IMR-90 (cell line): ENCODE measurements at regions not wholly inside any gene's neighbourhood (a gene's known extent, or its start where the extent isn't known, plus 50 kb on each side); places are given as distances from the start of the nearest gene placed in this dataset.

ENCODE experiments used
- ATAC-seq: fragments of 200-7000 bp; cut with Tn5 transposase; 2 replicates; pipeline ENCODE4 v1.9.1; 2020; ENCODE audit warnings: low read depth, mild to moderate bottlenecking, moderate library complexity
- BruUV-seq: library from RNA; stranded (reverse); fragments of 400-500 nt; replicated peaks from 2 replicates; lab custom pipeline; 2021; lab: Mats Ljungman, UMichigan
- CTCF ChIA-PET: fragments of 300-600 bp; formaldehyde crosslinking; extraction: SDS; loops from one replicate; lab custom pipeline; 2021; ENCODE audit warnings: antibody characterized with exemption; lab: Yijun Ruan, JAX
- POLR2A ChIA-PET: fragments of 300-600 bp; sonication (Branson Sonifier 250); formaldehyde crosslinking; loops from one replicate; lab custom pipeline; 2022; ENCODE audit warnings: antibody characterized with exemption; ENCODE audit not compliant: unreplicated experiment; lab: Charles Lee
- DNase-seq: peaks from one replicate; pipeline ENCODE4 v3.0.0; 2013
- H2AFZ ChIP-seq: replicated peaks from 2 replicates; pipeline ENCODE3; 2013; ENCODE audit warnings: low read length, mild to moderate bottlenecking; ENCODE audit not compliant: poor library complexity
- H2AK5ac ChIP-seq: 2 replicates; pipeline ENCODE4 v1.6.1; 2013; ENCODE audit warnings: low read depth, low read length, inconsistent platforms
- H2AK9ac ChIP-seq: replicated peaks from 2 replicates; pipeline ENCODE3; 2013; ENCODE audit warnings: mild to moderate bottlenecking, low read depth, low read length, moderate library complexity; ENCODE audit not compliant: poor library complexity
- H2BK120ac ChIP-seq: 2 replicates; pipeline ENCODE4 v1.6.1; 2013; ENCODE audit warnings: low read depth, low read length, inconsistent platforms
- H2BK15ac ChIP-seq: 3 replicates; pipeline ENCODE4 v1.6.1; 2013; ENCODE audit warnings: low read depth, low read length, inconsistent platforms
- H2BK20ac ChIP-seq: 2 replicates; pipeline ENCODE4 v1.6.1; 2013; ENCODE audit warnings: low read depth, mild to moderate bottlenecking, inconsistent platforms, low read length, moderate library complexity
- H2BK5ac ChIP-seq: 2 replicates; pipeline ENCODE4 v1.6.1; 2013; ENCODE audit warnings: mild to moderate bottlenecking, low read depth, low read length, inconsistent platforms; ENCODE audit not compliant: poor library complexity, severe bottlenecking
- H3K14ac ChIP-seq: replicated peaks from 2 replicates; pipeline ENCODE4 v1.6.1; 2013; ENCODE audit warnings: low read depth, low read length, inconsistent platforms
- H3K18ac ChIP-seq: 2 replicates; pipeline ENCODE4 v1.6.1; 2013; ENCODE audit warnings: low read depth, low read length, control low read depth
- H3K23ac ChIP-seq: 2 replicates; pipeline ENCODE4 v1.6.1; 2013; ENCODE audit warnings: low read depth, low read length, inconsistent platforms
- H3K27ac ChIP-seq: 2 replicates; pipeline ENCODE4 v1.5.1; 2013; ENCODE audit warnings: mild to moderate bottlenecking, control low read depth, low read length; ENCODE audit not compliant: insufficient read depth
- H3K27me3 ChIP-seq: 2 replicates; pipeline ENCODE4 v1.6.1; 2013; ENCODE audit warnings: low read length; ENCODE audit not compliant: control insufficient read depth, insufficient read depth
- H3K36me3 ChIP-seq: 2 replicates; pipeline ENCODE4 v1.6.1; 2013; ENCODE audit warnings: low read length, mixed read lengths; ENCODE audit not compliant: control insufficient read depth, insufficient read depth
- H3K4ac ChIP-seq: 2 replicates; pipeline ENCODE4 v1.6.1; 2013; ENCODE audit warnings: low read depth, low read length, inconsistent platforms
- H3K4me1 ChIP-seq: 2 replicates; pipeline ENCODE4 v1.6.1; 2013; ENCODE audit warnings: low read length, mixed read lengths; ENCODE audit not compliant: control insufficient read depth, insufficient read depth
- H3K4me2 ChIP-seq: 2 replicates; pipeline ENCODE4 v1.6.1; 2013; ENCODE audit warnings: low read depth, mild to moderate bottlenecking, control low read depth, low read length, moderate library complexity
- H3K4me3 ChIP-seq: 2 replicates; pipeline ENCODE4 v1.5.1; 2013; ENCODE audit warnings: low read depth, mild to moderate bottlenecking, control low read depth, low read length, moderate library complexity; ENCODE audit not compliant: insufficient read depth
- H3K56ac ChIP-seq: 2 replicates; pipeline ENCODE4 v1.6.1; 2013; ENCODE audit warnings: low read length, inconsistent platforms; ENCODE audit not compliant: insufficient read depth; ENCODE audit errors: extremely low read depth
- H3K79me1 ChIP-seq, 2 experiments: 2 replicates each; pipeline ENCODE4 v1.6.1; 2013; ENCODE audit warnings: low read length in 2 of 2, inconsistent platforms in 1 of 2, low read depth in 1 of 2
- H3K9ac ChIP-seq: 2 replicates; pipeline ENCODE4 v1.6.1; 2013; ENCODE audit warnings: low read depth, low read length, control low read depth
- H3K9me1 ChIP-seq: 2 replicates; pipeline ENCODE4 v1.6.1; 2013; ENCODE audit warnings: low read length, inconsistent platforms; ENCODE audit not compliant: insufficient read depth
- H3K9me3 ChIP-seq: 2 replicates; pipeline ENCODE4 v1.6.1; 2013; ENCODE audit warnings: low read length; ENCODE audit not compliant: control insufficient read depth, insufficient read depth
- H4K20me1 ChIP-seq: 2 replicates; pipeline ENCODE4 v1.6.1; 2013; ENCODE audit warnings: low read length, inconsistent platforms; ENCODE audit not compliant: insufficient read depth
- H4K5ac ChIP-seq: 2 replicates; pipeline ENCODE4 v1.6.1; 2013; ENCODE audit warnings: mild to moderate bottlenecking, low read depth, low read length, control low read depth
- H4K8ac ChIP-seq, 2 experiments: 2 replicates each; pipeline ENCODE4 v1.6.1; 2013; ENCODE audit warnings: low read depth in 2 of 2, low read length in 2 of 2, control low read depth in 1 of 2, inconsistent platforms in 1 of 2
- H4K91ac ChIP-seq: 2 replicates; pipeline ENCODE4 v1.6.1; 2013; ENCODE audit warnings: low read depth, low read length, inconsistent platforms; ENCODE audit not compliant: insufficient read depth
- BHLHE40 ChIP-seq: fragments of 150-350 bp; IDR thresholded peaks from 2 replicates; pipeline ENCODE4 v1.6.1; 2016; ENCODE audit warnings: mild to moderate bottlenecking, low read depth, low read length
- CHD1 ChIP-seq: IDR thresholded peaks from 2 replicates; pipeline ENCODE4 v1.6.1; 2012; ENCODE audit warnings: low read depth, low read length, improper control_type of control experiment
- NFE2L2 ChIP-seq: fragments of 150-350 bp; IDR thresholded peaks from 2 replicates; pipeline ENCODE4 v1.6.1; 2016; ENCODE audit warnings: low read depth, mild to moderate bottlenecking, low read length
- POLR2A ChIP-seq: IDR thresholded peaks from 2 replicates; pipeline ENCODE4 v1.6.1; 2012; ENCODE audit warnings: mild to moderate bottlenecking, low read depth, low read length
- SMC3 ChIP-seq: fragments of 150-350 bp; IDR thresholded peaks from 2 replicates; pipeline ENCODE4 v1.6.1; 2016; ENCODE audit warnings: low read depth, mild to moderate bottlenecking, antibody characterized with exemption, low read length, moderate library complexity
- WGBS, 2 experiments: methylation state at CpG; one replicate each; pipeline versions ENCODE4 v1.1.5 to v1.1.7; 2013; ENCODE audit warnings: missing lambda C conversion rate in 2 of 2; ENCODE audit not compliant: insufficient read length in 1 of 2; ENCODE audit errors: extremely low coverage in 2 of 2; 5-methylcytosine and 5-hydroxymethylcytosine counted together
- dilution Hi-C: fragments of 300-500 bp; cut with HindIII; formaldehyde crosslinking; loops from one replicate; pipeline ENCODE4 v1.14.3; 2018; ENCODE audit warnings: low sequenced_read_pairs; ENCODE audit not compliant: unreplicated experiment
- in situ Hi-C: fragments of 300-500 bp; cut with MboI; formaldehyde crosslinking; loops from 3 replicates; pipeline ENCODE4 v1.14.3; 2019; ENCODE audit warnings: low sequenced_read_pairs, inconsistent platforms, mixed read lengths
- intact Hi-C: fragments of 100-400 bp; cut with micrococcal nuclease; formaldehyde crosslinking; loops from 2 replicates; pipeline ENCODE4 v1.10.0; 2022

- no peak overlapping the region for H3K18ac ChIP-seq
- no peak overlapping the region for H2AFZ ChIP-seq
- no peaks in the 10 kb centered on the region for H4K20me1 ChIP-seq
- in situ Hi-C loops (no loop called here), intact Hi-C loops (no loop called here), dilution Hi-C loops (no loop called here)
- ATAC-seq, result no peak
- H3K14ac ChIP-seq, result no peak overlapping the region
- H2BK20ac ChIP-seq, result no peak overlapping the region
- peaks cover 4% of the 10 kb centered on the region; the same call in 1 of the 2 replicates for H3K4me1 ChIP-seq
- no peaks in the 10 kb centered on the region for H3K9me1 ChIP-seq
- H3K27me3 ChIP-seq, result no peaks in the 10 kb centered on the region
- H2BK15ac ChIP-seq, result no peak overlapping the region
- no peak overlapping the region for H3K4ac ChIP-seq
- H2AK5ac ChIP-seq, result no peak overlapping the region
- POLR2A ChIA-PET, result no interaction called here
- no peak overlapping the region for H3K9ac ChIP-seq
- no peak overlapping the region for H4K91ac ChIP-seq
- no peak overlapping the region for H3K23ac ChIP-seq
- no peak overlapping the region for H2BK120ac ChIP-seq
- H3K27ac ChIP-seq, result no peak overlapping the region
- no peak for TF ChIP-seq NFE2L2
- no peak for TF ChIP-seq BHLHE40
- TF ChIP-seq POLR2A, result no peak
- TF ChIP-seq CHD1, result no peak
- no peak for TF ChIP-seq SMC3
- CTCF ChIA-PET, result no interaction called here
- no peak overlapping the region for H3K56ac ChIP-seq
- no CpG with 5 or more reads among the region's 1 CpG for WGBS, 2 experiments
- H3K36me3 ChIP-seq, result no peaks in the 10 kb centered on the region
- H3K4me3 ChIP-seq, result no peak overlapping the region
- BruUV-seq, result no TSS peak
- no peak overlapping the region for H2BK5ac ChIP-seq
- H3K9me3 ChIP-seq, result no peaks in the 10 kb centered on the region
- H2AK9ac ChIP-seq, result no peak overlapping the region
- H3K79me1 ChIP-seq, result no peaks in the 10 kb centered on the region
- H4K8ac ChIP-seq, result no peak overlapping the region
- no peak overlapping the region for H4K5ac ChIP-seq
- DNase-seq, result no peak
- no peak overlapping the region for H3K4me2 ChIP-seq
Observed at GRCh38 chr3:178193846-178194245, 342.4 kb upstream of the KCNMB2 start.
